ENCODE measurements at regions not wholly inside any gene's neighbourhood (a gene's known extent, or its start where the extent isn't known, plus 50 kb on each side); places are given as distances from the start of the nearest gene placed in this dataset.

- DNase-seq, result no peak
Measured at GRCh38 chr12:42660968-42661937, 71.7 kb upstream of the PRICKLE1 start.

DNA sequence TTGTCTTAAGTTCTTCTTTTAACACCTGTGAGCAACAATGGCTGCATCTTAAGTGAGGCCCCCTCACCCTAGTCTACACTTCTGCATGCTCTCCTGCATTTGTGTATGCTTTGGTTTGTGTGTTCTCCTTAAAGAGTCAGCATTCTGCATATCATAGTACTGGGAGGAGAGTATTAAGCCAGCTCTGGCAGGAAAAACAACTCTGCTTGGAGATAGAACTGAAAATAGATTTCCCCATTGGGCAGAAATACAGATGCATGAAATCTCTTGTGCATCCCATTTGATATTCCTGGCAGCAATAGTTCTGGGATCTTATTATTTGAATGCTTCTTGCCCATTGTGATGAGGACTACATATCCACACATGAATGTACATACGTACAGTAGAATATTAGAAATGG, 70.6 kb upstream of the PRICKLE1 start:
- DNase-seq, result no peak

- no peak for DNase-seq
Measured at GRCh38 chr12:42652048-42652447, 62.5 kb upstream of the PRICKLE1 start.

GRCh38 chr12:42648061-42648460, 58.5 kb upstream of the PRICKLE1 start:
- DNase-seq, result no peak

- no peak for DNase-seq
Measured at GRCh38 chr12:42643881-42644579, 54.5 kb upstream of the PRICKLE1 start.

GRCh38 chr12:42641221-42641885, 51.8 kb upstream of the PRICKLE1 start:
- DNase-seq, result no peak

- no peak for DNase-seq
Measured at GRCh38 chr12:42640391-42640790, 50.8 kb upstream of the PRICKLE1 start.

DNA sequence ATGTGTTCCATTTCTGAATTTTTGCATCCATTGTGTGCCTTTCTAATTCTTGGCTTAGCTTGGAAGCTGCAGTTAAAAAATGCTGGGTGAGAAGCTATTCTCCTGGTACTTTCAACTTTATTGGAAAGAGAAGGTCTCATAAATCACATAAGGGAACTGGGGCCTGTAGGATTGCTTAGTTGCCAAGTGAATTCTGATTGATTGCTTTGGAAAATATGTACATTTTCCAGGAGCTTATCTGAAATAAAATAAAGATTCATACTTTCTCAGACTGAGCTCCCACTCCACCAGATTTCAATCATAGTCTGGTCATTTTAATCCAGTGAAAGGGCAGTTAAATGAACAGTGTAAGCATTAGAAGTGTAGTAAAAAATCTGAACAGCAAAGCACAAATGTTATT, 50.0 kb upstream of the PRICKLE1 start:
- no peak for DNase-seq

All from activated effector memory CD4-positive, alpha-beta T cell treated with anti-CD3 and anti-CD28 coated beads, Interleukin-2, amount 50 U/mL, for 16 hours (primary cell).